ENCODE measurements at regions not wholly inside any gene's neighbourhood (a gene's known extent, or its start where the extent isn't known, plus 50 kb on each side); places are given as distances from the start of the nearest gene placed in this dataset.

DNA sequence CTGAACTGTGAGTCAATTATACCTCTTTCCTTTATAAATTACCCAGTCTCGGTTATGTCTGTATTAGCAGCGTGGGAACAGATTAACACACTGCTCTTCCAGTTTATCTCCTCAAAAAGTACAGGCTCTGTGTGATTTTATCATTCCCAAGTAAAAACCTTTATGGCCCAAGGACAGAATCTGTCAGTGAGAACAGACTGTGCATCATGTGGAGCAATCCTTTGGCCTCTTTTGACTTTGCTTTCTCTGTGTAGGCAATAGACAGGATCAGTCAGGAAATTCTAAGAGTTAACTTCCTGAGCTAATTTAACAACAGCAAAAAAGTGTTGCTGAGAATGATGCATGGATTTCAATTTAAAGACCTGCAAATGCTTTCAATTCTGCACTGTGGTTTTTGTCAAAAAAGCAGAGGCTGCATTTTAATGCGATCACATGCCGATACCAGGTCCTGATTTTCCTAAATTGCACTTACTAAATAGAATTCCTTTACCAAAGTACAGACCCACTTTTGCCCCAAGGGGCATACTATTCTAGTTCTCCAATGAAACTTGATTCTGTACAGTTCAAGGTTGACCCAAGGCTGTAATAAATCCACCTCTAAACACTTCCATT, 246.7 kb upstream of the MARCKS start:
- DNase-seq (ENCODE audit: extremely low spot score, insufficient read length, low read depth) (no peak), FAIRE-seq (no peak)

DNA sequence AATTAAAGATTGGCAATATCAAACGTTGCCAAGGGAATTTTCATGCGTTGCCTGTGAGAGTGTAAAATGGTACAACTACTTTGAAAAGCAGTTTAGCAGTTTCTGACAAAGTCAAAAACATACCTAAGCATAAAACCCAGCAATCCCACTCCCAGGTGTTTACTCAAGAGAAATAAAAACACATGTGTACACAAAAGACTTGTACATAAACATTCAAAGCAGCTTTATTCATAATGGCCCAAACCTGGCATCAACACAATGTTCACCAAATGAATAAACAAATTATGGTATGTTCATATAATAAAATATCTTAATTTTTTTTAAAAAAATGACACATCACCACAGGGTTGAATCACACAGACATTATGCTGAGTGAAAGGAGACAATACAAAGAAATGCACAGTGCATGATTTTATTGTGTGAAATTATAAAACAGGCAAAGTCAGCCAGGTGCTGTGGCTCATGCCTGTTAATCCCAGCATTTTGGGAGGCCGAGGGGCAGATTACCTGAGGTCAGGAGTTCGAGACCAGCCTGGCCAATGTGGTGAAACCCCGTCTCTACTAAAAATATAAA, 240.4 kb upstream of the MARCKS start:
- FAIRE-seq (no peak), DNase-seq (ENCODE audit: extremely low spot score, insufficient read length, low read depth) (no peak)

DNA sequence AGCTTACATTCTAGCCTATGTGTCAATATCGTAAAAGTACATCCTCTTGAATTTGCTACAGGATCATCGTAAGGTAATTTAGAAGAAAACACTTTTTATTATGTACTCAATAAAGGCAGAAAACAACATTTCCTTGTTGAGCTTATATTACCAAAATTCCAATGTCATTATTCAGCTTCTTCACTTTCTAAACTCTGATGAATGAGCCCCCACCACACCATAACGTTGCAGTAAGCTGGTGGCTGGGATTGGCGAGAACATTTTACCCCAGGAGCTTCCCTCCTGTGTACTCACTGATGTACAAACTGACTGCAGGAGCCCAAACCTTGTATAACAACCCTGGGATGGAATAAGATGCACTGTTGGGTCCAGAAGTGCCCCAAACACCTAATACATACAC, 238.1 kb upstream of the MARCKS start:
- no peak for FAIRE-seq

DNA sequence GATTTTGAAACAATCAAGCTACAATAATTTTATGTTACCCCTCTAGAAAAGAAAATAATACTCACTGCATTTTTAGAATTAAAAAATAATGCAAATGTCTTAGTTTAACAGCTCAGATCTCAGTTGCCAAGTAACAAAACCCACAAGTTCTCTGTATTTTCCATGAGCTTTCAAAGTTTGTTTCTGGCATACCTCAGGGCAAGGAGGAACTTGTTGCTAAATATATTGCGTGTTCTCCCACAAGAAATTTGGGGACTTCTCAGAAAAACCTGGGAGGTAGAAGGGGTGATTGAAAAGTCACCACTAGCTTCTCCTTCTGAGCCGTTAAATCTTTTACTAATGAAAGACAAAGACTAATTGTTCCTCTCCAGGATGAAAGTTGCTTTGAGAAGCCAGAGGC, 236.8 kb upstream of the MARCKS start:
- no peak for FAIRE-seq
- no peak for DNase-seq (ENCODE audit: extremely low spot score, insufficient read length, low read depth)

More for the DNA sequence above, 238.1 kb upstream of the MARCKS start:
- DNase-seq (ENCODE audit: extremely low spot score, insufficient read length, low read depth): no peak

DNA sequence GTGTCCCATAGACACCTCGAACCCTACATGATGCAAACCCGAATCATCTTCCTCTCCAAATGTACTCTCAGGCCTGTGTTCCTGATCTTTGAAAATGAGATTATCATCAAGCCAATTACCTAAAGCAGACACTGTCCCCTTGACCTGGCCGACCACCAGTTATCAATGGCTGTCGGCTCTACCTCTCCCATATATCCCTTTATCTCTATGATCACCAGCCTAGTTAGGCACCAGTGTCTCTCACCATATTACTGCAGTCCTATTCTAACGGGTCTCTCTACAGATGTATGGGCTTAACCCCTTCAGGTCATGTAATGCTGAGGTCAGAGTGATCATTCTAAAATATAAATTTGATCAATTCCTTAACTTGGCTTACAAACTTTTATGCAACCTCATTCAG, 234.9 kb upstream of the MARCKS start:
- FAIRE-seq: no peak
- DNase-seq (ENCODE audit: extremely low spot score, insufficient read length, low read depth): no peak

DNA sequence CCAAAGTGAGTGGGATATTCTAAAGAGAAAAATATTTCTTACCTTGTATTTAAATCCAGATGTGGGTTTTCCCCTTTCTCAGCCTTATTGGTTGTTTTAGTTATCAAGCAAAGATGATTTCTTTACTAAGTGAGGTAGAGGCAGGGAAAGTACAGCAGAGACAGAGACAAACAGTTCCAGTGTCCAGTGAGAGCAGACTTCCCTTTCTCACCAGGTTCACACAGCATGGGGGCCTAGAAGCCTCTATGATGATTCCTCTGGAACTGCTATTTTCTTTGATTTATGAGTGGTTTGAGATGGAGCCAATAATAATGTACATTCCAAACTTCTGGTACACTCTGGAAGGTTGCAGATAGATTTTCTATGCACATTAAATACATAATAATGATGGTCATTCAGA, 234.0 kb upstream of the MARCKS start:
- DNase-seq (ENCODE audit: extremely low spot score, insufficient read length, low read depth): no peak
- FAIRE-seq: no peak

DNA sequence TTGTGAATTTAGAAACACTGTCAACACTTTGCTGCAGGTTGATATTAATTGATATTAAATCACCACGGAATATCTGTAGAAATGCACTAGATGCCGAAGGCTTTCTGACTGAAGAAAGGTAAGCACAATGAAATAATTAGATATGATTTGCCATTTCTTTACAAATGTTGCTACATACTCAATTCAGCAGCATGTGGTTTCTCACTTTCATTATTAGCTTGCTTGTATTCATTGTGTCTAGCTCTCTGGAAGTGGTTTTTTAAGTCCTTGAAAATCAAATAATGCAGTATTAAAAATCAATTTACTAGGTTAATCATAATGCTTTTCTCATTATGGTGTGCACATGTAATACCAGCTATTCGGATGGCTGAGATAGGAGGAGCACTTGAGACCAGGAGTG, 231.3 kb upstream of the MARCKS start:
- DNase-seq (ENCODE audit: extremely low spot score, insufficient read length, low read depth) (no peak), FAIRE-seq (peak; percentile 74)

DNA sequence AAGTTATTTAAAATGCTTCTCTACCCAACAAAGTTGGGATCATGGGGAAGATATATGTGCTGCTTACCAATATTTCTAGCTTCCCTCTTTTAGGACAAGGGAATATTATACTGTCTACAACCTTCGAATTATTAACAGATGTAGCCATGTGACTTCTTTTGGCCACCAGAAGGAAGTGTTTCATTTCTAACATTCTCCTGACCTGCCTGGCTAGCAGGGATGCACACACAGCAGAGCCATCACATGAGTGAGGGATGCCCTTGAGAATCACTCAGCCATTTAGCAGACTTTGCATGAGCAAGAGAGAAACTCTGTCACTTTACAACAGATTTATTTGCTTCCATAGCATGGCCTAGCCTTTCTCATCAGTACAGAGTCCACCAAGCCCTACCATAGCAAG, 230.7 kb upstream of the MARCKS start:
- FAIRE-seq (peak; percentile 92), DNase-seq (ENCODE audit: extremely low spot score, insufficient read length, low read depth) (no peak)

DNA sequence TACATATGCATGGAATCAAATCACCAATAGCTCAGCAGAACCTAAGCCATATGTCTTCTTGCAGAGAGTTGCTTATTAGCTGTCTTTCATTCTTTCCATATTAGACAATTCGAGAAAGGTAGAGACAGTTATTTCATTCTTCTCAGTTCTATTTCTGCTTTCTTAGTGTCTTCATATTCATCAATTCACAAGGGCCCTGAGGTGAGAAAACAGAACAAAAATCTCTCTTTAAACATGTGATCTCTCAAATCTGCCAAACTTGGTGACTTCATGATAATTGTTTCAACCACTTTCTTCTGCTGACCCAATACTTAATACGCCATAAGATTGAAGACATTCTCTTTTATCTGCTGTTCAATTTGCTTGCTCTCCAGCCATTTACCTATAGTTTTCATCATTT, 229.7 kb upstream of the MARCKS start:
- DNase-seq (ENCODE audit: extremely low spot score, insufficient read length, low read depth) (no peak), FAIRE-seq (peak; percentile 89)

DNA sequence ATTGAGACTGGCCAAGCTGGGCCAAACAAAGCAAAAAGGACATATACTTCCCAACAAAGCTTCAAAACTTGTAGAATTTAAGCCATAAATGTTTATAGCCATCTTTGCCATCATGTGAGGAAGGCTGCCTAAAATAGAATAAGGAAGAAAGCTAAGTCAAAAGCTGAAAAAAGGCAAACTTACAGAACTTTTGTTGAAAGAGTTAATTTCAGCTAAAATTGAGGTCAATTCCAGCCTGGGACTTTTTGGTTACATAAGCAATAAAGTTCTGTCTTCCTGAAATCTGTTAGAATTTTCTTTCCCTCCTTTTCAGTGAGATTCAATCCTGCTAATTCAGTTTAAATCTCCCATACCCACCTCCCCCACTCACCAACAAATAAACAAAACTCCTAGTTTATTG, 227.9 kb upstream of the MARCKS start:
- FAIRE-seq (peak; percentile 62), DNase-seq (ENCODE audit: extremely low spot score, insufficient read length, low read depth) (no peak)

DNA sequence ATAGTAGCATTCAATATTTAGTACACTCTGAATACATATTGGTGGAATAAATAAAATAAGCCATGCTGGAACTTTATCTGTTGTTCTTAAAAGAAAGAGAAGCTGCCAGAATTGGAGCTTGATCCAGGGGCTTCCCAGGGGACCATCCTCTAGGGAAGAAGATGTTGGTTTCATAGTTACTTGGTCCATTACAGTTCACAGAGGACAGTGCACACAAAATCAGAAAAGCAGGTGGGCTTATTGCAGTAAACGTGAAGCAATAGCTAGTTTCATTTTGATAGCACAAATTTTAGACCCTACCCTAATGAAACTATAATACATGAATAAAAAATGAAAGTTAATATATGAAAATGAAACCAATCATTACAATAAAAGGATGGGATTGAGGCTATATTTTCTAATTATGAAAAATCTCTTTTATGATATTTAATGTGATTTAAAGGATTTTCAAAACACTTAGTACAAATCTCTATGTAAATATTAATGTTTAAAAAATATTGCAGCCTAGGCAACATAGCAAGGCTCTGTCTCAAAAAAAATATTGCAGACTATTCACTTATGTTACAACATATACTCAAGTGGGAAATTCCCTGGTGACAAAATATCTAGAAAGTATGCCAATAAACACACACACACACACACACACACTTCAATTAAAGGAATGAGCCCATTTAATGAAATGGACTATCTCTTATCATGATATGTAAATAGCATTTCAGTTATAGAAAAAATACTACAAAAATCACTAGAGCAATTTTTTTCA, 227.0 kb upstream of the MARCKS start:
- peak; percentile 38 for FAIRE-seq
- no peak for DNase-seq (ENCODE audit: extremely low spot score, insufficient read length, low read depth)

DNA sequence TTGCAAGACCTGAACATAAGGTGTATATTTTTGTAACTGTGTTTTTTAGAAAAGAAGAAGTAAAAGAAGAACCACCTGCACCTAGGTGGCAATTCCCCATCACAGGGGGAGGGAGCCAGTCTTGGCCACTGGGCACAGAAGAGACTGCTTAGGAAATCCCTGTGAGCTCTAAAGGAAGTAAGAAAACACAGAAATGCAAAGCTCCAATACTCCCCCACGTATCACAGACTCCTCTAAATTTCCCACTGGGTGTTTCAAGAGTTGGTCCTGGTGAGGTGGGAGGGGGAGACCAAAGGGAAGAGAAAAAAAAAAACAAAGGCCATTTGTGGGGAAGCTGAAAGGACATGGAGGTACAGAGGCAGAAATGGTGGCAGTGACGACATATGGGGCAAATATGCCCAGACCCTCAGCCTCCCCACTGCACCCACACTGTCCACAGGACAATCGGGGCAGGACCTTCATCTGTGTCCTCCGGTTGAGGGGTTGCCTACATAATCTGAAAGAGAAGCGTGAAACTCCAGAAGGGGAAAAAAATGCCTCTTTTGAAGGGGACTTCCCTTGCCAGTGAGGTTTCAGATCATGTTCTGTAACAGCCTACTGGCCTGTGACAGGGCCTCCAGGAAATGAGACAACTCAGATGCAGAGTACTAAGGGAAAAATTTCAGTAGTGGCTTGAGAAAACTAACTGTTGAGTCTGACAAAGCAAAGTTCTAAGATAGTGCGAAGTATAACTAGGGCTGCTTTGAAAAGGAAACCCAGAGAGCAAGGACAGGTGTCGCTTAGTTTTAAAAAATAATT, 226.2 kb upstream of the MARCKS start:
- DNase-seq (ENCODE audit: extremely low spot score, insufficient read length, low read depth): no peak
- peak; percentile 100 for FAIRE-seq

DNA sequence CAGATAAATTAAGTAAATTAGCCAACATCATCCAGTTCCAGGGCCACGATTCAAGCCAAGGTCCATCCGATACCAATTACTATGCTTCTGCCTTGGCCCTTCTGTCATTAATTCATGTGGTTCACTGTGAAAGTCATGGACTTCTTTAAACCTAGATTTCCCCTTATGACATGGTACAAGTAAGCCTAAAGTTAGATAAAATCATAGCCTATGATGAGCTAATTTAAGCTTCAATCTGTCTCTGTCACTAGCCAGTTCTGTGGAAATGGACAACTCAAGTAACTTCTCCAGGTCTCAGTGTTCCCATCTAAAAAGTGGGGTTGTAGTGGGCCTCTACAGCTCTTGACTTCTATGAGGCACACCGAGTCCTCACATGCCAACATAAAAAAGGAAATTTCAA, 225.5 kb upstream of the MARCKS start:
- DNase-seq (ENCODE audit: extremely low spot score, insufficient read length, low read depth) (no peak), FAIRE-seq (no peak)

DNA sequence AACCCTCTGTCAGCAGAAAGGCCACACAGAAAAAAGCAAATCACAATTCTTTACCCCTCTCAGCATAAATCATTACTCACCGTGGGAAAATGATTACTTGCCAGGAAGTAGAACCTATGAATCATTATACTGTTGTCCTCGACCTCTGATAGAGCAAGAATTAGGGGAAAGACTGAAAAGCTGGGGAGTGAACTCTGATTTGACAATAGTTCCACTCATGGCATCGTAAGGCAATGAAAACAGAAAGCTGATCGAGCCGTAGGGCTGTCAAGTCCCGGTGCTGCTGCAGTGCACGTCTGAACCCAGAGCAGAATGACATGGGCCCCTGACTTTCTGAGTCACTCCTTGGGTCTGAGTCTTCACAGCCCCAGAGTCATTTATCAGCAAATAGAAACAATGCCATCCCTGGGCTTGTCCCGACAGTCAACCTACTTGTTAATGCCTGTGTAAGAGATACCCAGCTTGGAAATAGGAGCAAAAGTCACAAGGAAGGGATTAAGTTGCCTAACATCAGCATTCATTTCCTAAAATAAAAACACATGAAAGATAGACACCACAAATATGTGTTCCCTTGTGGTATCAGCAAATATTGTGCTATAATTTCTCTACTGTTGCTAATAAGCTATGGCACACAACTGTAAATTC, 224.8 kb upstream of the MARCKS start:
- no peak for DNase-seq (ENCODE audit: extremely low spot score, insufficient read length, low read depth)
- FAIRE-seq: peak; percentile 98

DNA sequence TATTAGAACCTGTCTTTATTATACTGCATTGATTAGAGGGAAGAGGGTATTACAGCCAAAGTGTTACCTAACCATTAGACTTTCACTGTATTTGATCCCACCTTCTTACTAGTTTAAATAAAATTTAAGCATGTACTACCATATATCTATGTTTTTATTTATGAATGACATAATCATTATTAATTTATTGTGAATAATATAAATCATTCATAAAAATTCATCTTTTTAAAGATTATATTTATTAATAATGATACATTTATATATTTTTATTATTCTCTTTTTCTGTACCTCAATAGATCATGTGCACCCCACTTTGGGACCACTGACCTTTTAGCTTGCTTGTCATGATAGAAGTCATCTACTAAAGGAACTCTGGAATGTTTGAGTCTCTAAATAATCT, 223.5 kb upstream of the MARCKS start:
- FAIRE-seq (no peak), DNase-seq (ENCODE audit: extremely low spot score, insufficient read length, low read depth) (no peak)

DNA sequence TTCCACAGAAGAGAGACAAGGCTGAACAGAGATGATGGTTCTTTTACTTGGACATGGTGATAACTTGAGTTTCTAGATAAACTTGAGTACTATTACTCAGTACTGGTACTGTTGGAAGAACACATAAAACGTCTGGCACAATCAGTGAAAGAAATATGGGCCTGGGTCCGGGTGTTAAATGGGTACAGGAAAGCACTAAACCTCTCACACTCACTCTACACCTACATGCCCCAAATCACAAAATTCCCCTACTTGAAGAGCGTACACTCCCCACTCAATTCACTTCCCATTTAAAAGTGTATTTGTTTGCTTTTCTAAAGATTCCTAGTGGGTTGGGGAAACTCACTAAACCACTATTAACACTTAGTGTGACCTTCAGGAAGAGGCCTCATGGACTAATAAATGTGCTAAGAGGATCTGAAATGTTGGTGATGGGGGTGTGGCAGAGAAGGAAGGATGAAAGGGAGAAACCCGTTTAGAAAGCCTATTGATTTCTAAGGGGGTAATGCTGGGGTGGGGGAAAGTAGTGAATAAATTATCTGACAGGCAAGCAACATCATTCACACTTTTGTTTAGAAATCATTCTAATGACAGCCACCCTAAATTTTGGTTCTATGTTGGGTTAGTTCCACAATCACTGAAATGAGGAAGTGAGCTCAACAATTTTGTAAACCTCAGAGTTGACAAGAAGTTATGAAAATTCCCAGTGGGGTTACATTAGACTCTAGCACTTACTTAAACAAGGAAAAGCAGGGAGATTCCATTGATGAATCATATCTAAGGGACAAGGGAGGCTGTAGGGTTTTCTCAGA, 222.6 kb upstream of the MARCKS start:
- DNase-seq (ENCODE audit: extremely low spot score, insufficient read length, low read depth): no peak
- peak; percentile 96 for FAIRE-seq

DNA sequence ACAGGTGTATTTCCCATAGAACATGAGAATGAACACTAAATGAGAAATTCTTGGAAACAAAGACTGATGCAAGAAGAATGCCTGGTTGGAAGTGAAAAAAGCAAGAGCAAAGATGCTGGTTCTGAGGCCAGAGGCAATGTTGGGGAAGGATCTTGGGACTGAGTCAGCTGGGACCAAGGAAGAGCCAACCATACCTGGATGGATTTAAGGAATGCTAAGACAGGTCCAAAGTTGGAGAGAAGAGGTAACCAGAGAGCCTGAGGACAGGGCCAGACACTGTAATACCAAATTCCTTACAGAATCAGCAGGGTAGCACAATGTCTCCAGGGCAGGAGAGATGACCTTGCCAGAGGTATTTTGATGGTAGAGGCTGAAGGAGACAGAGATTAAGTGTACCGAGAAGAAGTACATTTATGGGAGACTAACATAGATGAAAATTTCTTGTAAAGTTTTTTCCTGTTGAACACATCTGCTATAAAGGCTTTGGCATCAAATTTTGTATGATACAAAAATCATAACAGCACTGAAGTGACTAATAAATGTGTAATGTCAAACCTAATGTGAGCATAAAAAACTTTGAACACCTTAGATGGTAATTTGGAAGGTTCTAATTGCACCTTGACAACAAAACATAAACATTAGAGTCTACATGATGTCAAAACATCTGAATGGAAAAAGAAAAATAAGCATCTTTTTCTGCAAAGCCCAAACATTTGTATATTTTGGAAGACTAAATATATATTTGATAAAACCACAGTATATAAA, 221.7 kb upstream of the MARCKS start:
- DNase-seq (ENCODE audit: extremely low spot score, insufficient read length, low read depth) (no peak), FAIRE-seq (no peak)

DNA sequence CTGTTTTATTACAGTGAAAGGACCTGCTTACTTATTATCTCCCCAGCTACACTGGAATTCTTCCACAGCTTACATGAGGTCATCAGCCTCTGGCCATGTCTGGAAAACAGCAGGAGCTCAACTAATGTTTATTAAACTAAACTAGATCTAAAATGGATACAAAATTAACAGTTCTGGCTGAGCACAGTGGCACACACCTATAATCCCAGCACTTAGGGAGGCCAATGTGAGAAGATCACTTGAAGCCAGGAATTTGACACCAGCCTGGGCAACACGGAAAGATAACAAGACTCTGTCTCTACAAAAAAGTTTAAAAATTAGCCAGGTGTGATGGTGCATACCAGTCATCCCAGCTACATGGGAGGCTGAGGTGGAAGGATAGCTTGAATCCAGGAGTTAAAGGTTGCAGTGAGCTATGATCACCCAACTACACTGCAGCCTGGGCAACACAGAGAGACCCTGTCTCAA, 220.8 kb upstream of the MARCKS start:
- no peak for FAIRE-seq

DNA sequence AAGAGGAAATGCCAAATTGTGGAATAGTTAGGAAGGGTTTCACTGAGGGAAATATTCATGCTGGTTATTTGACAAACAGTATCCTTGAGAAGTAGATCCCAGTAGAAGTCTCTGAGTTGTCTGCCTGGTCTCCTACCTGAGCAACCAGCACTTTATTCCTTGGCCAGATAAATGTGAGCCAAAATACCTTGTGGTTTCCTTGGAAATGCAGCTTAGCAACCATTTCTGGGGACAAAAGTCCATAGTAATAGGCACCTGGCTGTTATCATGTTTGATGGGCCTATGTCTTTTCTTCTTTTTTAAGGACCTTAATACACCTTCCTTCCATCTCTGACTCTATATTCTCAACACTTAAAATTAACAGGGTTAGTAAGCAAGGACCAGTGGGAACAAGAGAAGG, 217.1 kb upstream of the MARCKS start:
- no peak for FAIRE-seq

More for the DNA sequence above, 220.8 kb upstream of the MARCKS start:
- DNase-seq (ENCODE audit: extremely low spot score, insufficient read length, low read depth): no peak

More for the DNA sequence above, 217.1 kb upstream of the MARCKS start:
- no peak for DNase-seq (ENCODE audit: extremely low spot score, insufficient read length, low read depth)
